CD14-positive monocyte (primary cell): ENCODE measurements at regions not wholly inside any gene's neighbourhood (a gene's known extent, or its start where the extent isn't known, plus 50 kb on each side); places are given as distances from the start of the nearest gene placed in this dataset.

Source experiments
- DNase-seq, 3 donors: peaks; one replicate each; pipeline ENCODE4 v3.0.0-alpha.2; 2011 to 2022
- H2AFZ ChIP-seq: 2 replicates; pipeline ENCODE4 v1.6.0; 2012; ENCODE audit warnings: mild to moderate bottlenecking, low read depth, low read length, inconsistent platforms; ENCODE audit not compliant: insufficient read depth, poor library complexity, severe bottlenecking
- H3K27ac ChIP-seq, 2 donors: 1 replicate in 1 of 2; 2 replicates in 1 of 2; pipeline ENCODE4 v1.5.1; 2012 to 2013; ENCODE audit warnings: low read length in 2 of 2, control low read depth in 1 of 2, inconsistent platforms in 1 of 2, low read depth in 1 of 2, mild to moderate bottlenecking in 1 of 2
- H3K27me3 ChIP-seq, 2 donors: one replicate each; pipeline versions ENCODE4 v1.6.0 to v1.6.1; 2011 to 2013; ENCODE audit warnings: low read length in 2 of 2; ENCODE audit not compliant: control insufficient read depth in 2 of 2, insufficient read depth in 2 of 2
- H3K36me3 ChIP-seq, 2 donors: replicated peaks in 1 of 2; 1 replicate in 1 of 2; 2 replicates in 1 of 2; pipeline versions ENCODE4 v1.5.1 to v1.6.1; 2012 to 2013; ENCODE audit warnings: low read length in 2 of 2, control low read depth in 1 of 2, inconsistent platforms in 1 of 2, mild to moderate bottlenecking in 1 of 2; ENCODE audit not compliant: insufficient read depth in 2 of 2, control insufficient read depth in 1 of 2
- H3K4me1 ChIP-seq, 2 donors: 1 replicate in 1 of 2; 2 replicates in 1 of 2; pipeline versions ENCODE4 v1.5.1 to v1.6.1; 2012 to 2013; ENCODE audit warnings: low read length in 2 of 2, control low read depth in 1 of 2, inconsistent platforms in 1 of 2, mild to moderate bottlenecking in 1 of 2, moderate library complexity in 1 of 2; ENCODE audit not compliant: insufficient read depth in 2 of 2, control insufficient read depth in 1 of 2
- H3K4me2 ChIP-seq: replicated peaks from 2 replicates; pipeline ENCODE3; 2012; ENCODE audit warnings: low read length, moderate library complexity, mild to moderate bottlenecking; ENCODE audit not compliant: poor library complexity, severe bottlenecking; ENCODE audit errors: extremely low read depth
- H3K4me3 ChIP-seq, 3 experiments: fragments of 200-600 bp in 1 of 3; sonication (generic) in 1 of 3; replicated peaks in 1 of 3; 1 replicate in 2 of 3; 2 replicates in 1 of 3; pipeline ENCODE4 v1.5.1; 2011 to 2013; ENCODE audit warnings: low read length in 3 of 3, mild to moderate bottlenecking in 3 of 3, control low read depth in 2 of 3, low read depth in 2 of 3, inconsistent platforms in 1 of 3, moderate library complexity in 1 of 3
- H3K79me2 ChIP-seq: 2 replicates; pipeline ENCODE4 v1.6.0; 2012; ENCODE audit warnings: mild to moderate bottlenecking, control low read depth, inconsistent platforms, low read length, moderate library complexity; ENCODE audit not compliant: insufficient read depth
- H3K9ac ChIP-seq: 2 replicates; pipeline ENCODE4 v1.6.0; 2017; ENCODE audit warnings: low read length, mild to moderate bottlenecking; ENCODE audit not compliant: insufficient read depth, poor library complexity, severe bottlenecking
- H3K9me3 ChIP-seq, 2 donors: replicated peaks in 1 of 2; 1 replicate in 1 of 2; 2 replicates in 1 of 2; pipeline versions ENCODE4 v1.5.1 to v1.6.1; 2012 to 2013; ENCODE audit warnings: low read length in 2 of 2, control low read depth in 1 of 2; ENCODE audit not compliant: control insufficient read depth in 1 of 2, insufficient read depth in 1 of 2
- H4K20me1 ChIP-seq: 2 replicates; pipeline ENCODE4 v1.6.0; 2012; ENCODE audit warnings: mild to moderate bottlenecking, low read length, control low read depth, moderate library complexity; ENCODE audit not compliant: insufficient read depth
- H3K27ac Mint-ChIP-seq, 7 donors: one replicate each; pipeline ENCODE4 v1.8.0; 2020; ENCODE audit warnings: mild to moderate bottlenecking in 7 of 7, mixed read lengths in 7 of 7, moderate library complexity in 6 of 7, inconsistent platforms in 2 of 7
- H3K27me3 Mint-ChIP-seq, 3 donors: one replicate each; pipeline ENCODE4 v1.8.0; 2021 to 2022; ENCODE audit warnings: low read depth in 3 of 3, mild to moderate bottlenecking in 3 of 3, mixed read lengths in 3 of 3, moderate library complexity in 3 of 3, inconsistent platforms in 1 of 3
- H3K36me3 Mint-ChIP-seq, 2 donors: one replicate each; pipeline ENCODE4 v1.8.0; 2020; ENCODE audit warnings: mixed read lengths in 2 of 2, inconsistent platforms in 1 of 2, mild to moderate bottlenecking in 1 of 2
- H3K4me1 Mint-ChIP-seq: one replicate; pipeline ENCODE4 v1.8.0; 2020; ENCODE audit warnings: mild to moderate bottlenecking, mixed read lengths
- H3K4me3 Mint-ChIP-seq, 2 donors: one replicate each; pipeline ENCODE4 v1.8.0; 2020; ENCODE audit warnings: mild to moderate bottlenecking in 2 of 2, mixed read lengths in 2 of 2, moderate library complexity in 1 of 2
- H3K9me3 Mint-ChIP-seq, 7 donors: one replicate each; pipeline ENCODE4 v1.8.0; 2020 to 2022; ENCODE audit warnings: mixed read lengths in 7 of 7, mild to moderate bottlenecking in 6 of 7, moderate library complexity in 6 of 7, inconsistent platforms in 2 of 7
- CTCF ChIP-seq: fragments of 200-600 bp; IDR thresholded peaks from one replicate; pipeline ENCODE4 v1.8.0; 2022; ENCODE audit warnings: antibody characterized with exemption, mild to moderate bottlenecking
- WGBS: methylation state at CpG from one replicate; pipeline ENCODE4 v1.1.5; 2013; ENCODE audit warnings: missing lambda C conversion rate; ENCODE audit not compliant: insufficient coverage; 5-methylcytosine and 5-hydroxymethylcytosine counted together
- intact Hi-C, 2 donors: fragments of 100-400 bp; cut with micrococcal nuclease; formaldehyde crosslinking; loops; one replicate each; pipeline versions ENCODE4 v1.15.0 to v1.15.1; 2023

- no peak overlapping the region for H2AFZ ChIP-seq
- no peak overlapping the region for H3K9ac ChIP-seq
- DNase-seq = no peak
- Mint-ChIP-seq H3K27me3 (peaks cover 0 to 1% (median 1%) of the 10 kb centered on the region in 3 donors), H3K36me3 (no peaks in the 10 kb centered on the region), H3K4me1 (no peaks in the 10 kb centered on the region), H3K27ac (no peak overlapping the region), H3K4me3 (no peak overlapping the region), H3K9me3 (peaks cover 0 to 12% (median 5%) of the 10 kb centered on the region in 7 donors)
- no peak overlapping the region for H3K4me3 ChIP-seq
- H3K4me2 ChIP-seq = no peak overlapping the region
- TF ChIP-seq CTCF = no peak
- H3K27me3 ChIP-seq = no peaks in the 10 kb centered on the region
- no peak overlapping the region for H3K27ac ChIP-seq
- H3K36me3 ChIP-seq = no peaks in the 10 kb centered on the region
- no peaks in the 10 kb centered on the region for H3K79me2 ChIP-seq
- H4K20me1 ChIP-seq = no peaks in the 10 kb centered on the region
- H3K9me3 ChIP-seq = peaks cover 5 to 8% of the 10 kb centered on the region in 2 donors
- intact Hi-C loops = no loop called here
- WGBS = no CpG with 5 or more reads among the region's 2 CpGs
- no peaks in the 10 kb centered on the region for H3K4me1 ChIP-seq
Measured at GRCh38 chr21:25054689-25055088, 552.6 kb downstream of the MRPL39 start.

- H3K4me2 ChIP-seq = no peak overlapping the region
- no peaks in the 10 kb centered on the region for H3K4me1 ChIP-seq
- peaks cover 0 to 2% (median 0%) of the 10 kb centered on the region in 3 donors for H3K27me3 Mint-ChIP-seq
- no peak for DNase-seq
- no peaks in the 10 kb centered on the region for H3K36me3 Mint-ChIP-seq
- 0% methylated on average over 3 of the region's 5 CpGs for WGBS
- H3K27ac Mint-ChIP-seq = peak overlapping the region in 1 of 7 donors; percentile 69
- H2AFZ ChIP-seq = no peak overlapping the region
- no peaks in the 10 kb centered on the region for H3K36me3 ChIP-seq
- intact Hi-C loops = no loop called here
- H3K9ac ChIP-seq = no peak overlapping the region
- peaks cover 8% of the 10 kb centered on the region for H3K4me1 Mint-ChIP-seq
- H3K9me3 ChIP-seq = no peaks in the 10 kb centered on the region
- H4K20me1 ChIP-seq = no peaks in the 10 kb centered on the region
- H3K9me3 Mint-ChIP-seq = peaks cover 0 to 4% (median 0%) of the 10 kb centered on the region in 7 donors
- H3K4me3 ChIP-seq = no peak overlapping the region
- no peak for TF ChIP-seq CTCF
- H3K79me2 ChIP-seq = no peaks in the 10 kb centered on the region
- no peaks in the 10 kb centered on the region for H3K27me3 ChIP-seq
- peak overlapping the region in 1 of 2 donors; percentile 47 for H3K4me3 Mint-ChIP-seq
- no peak overlapping the region for H3K27ac ChIP-seq
Measured at GRCh38 chr21:25039461-25040380, 567.6 kb downstream of the MRPL39 start.
